ENCODE measurements at regions not wholly inside any gene's neighbourhood (a gene's known extent, or its start where the extent isn't known, plus 50 kb on each side); places are given as distances from the start of the nearest gene placed in this dataset.

DNA sequence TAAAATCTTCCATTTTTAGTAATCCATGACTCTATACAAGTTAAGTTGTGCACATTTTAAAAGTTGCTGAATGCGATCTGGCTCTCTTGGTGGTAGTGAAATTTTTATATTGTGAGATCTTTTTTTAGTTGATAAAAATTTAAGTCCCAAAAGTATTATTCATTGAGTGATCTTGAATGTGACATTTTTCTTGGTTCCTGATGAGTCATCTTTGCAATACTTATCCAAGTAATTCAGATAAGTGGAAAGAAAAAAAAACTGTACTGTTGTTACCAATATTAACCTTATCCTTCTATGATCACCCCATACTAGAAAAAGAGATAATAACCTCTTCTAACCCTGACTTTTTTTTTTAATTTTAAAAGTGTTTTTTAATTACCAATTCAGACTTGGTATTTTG lies 601.3 kb downstream of the PSAT1 start:
- no peak for DNase-seq (ENCODE audit: low spot score)
- Histone ChIP-seq H3K4me3 (no peak overlapping the region), H3K27ac (no peak overlapping the region)
- TF ChIP-seq, protein P1, sequence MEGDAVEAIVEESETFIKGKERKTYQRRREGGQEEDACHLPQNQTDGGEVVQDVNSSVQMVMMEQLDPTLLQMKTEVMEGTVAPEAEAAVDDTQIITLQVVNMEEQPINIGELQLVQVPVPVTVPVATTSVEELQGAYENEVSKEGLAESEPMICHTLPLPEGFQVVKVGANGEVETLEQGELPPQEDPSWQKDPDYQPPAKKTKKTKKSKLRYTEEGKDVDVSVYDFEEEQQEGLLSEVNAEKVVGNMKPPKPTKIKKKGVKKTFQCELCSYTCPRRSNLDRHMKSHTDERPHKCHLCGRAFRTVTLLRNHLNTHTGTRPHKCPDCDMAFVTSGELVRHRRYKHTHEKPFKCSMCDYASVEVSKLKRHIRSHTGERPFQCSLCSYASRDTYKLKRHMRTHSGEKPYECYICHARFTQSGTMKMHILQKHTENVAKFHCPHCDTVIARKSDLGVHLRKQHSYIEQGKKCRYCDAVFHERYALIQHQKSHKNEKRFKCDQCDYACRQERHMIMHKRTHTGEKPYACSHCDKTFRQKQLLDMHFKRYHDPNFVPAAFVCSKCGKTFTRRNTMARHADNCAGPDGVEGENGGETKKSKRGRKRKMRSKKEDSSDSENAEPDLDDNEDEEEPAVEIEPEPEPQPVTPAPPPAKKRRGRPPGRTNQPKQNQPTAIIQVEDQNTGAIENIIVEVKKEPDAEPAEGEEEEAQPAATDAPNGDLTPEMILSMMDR (IDR thresholded peaks at IDR 0.05): no peak

DNA sequence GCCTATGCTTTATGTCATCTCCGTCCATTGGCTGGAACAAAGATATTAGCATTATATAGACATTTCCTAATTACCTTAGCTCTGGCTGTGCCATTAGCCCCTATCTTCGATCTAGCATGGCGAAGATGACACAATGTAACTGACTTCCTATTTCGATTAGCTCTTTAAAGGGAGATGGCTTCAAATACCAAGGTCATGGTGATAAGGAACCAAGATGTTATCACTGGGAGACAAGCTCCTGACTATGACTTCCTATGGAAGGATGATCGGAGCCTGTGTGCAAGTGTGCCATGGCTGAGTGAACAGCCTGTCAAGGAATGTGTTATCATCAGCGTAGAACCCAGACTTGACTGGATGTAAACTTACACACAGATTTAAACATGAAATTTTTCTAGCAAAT lies 602.1 kb downstream of the PSAT1 start:
- TF ChIP-seq, protein P1 (IDR thresholded peaks at IDR 0.05): no peak
- DNase-seq (ENCODE audit: low spot score): no peak
- Histone ChIP-seq H3K27ac (no peak overlapping the region), H3K4me3 (no peak overlapping the region)

DNA sequence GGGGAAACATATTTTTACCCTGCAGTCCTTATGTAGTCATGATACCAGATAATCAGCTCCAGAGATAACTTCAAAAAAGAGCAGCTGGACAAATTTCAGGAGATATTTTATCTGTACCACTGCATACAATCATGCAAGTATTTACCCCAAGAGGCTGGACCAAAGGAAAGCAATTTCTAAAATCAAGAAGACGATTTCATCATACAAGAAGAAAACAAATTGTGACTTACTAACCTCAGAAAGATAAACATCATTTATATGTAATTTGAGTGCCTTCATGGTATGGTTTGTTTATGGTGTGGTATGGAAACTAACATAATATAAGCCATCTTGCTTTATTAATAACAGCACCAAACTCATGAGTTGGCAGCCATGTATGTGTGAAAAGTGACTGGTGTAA lies 603.6 kb downstream of the PSAT1 start:
- Histone ChIP-seq H3K27ac (no peak overlapping the region), H3K4me3 (no peak overlapping the region)
- TF ChIP-seq, protein P1 (IDR thresholded peaks at IDR 0.05): no peak
- DNase-seq (ENCODE audit: low spot score): no peak

DNA sequence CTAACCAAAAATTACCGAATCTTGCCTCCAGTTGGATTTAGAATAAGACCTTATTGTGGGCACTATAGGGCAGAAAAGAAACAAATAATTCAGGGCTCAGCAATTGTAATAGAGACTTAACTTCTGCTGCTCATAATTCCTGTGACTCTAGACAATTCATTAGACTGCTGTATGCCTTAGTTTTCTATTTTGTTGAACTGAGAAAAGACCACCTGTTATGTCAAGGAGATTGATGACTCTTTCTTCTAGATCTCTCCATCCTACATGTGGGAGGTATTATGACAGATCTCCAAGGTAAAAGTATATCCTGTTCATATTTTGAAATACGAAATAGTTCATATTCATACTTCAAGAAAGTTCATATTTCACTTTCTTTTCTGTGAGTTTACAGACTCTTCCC lies 605.1 kb downstream of the PSAT1 start:
- no peak for DNase-seq (ENCODE audit: low spot score)
- Histone ChIP-seq H3K4me3 (no peak overlapping the region), H3K27ac (no peak overlapping the region)
- TF ChIP-seq, protein P1 (IDR thresholded peaks at IDR 0.05): no peak

DNA sequence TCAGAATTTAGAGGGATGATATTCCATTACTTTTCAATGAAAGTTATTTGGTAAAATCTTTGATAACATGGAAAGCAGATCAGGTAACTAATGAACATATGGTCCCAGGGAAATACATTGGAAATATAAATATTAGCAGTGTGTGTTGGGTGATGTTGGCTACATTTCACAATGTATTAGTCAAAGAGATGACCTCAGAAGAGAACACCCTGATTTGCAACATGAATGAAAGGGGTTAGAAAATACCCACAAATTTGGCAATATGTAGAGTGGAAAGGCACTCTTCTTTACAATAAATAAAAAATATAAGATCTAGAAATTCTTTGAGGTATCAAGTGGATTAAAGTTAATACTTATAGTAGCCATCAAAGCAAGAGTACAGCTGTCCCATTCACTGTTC lies 606.7 kb downstream of the PSAT1 start:
- TF ChIP-seq, protein P1 (IDR thresholded peaks at IDR 0.05): no peak
- no peak for DNase-seq (ENCODE audit: low spot score)
- H3K27ac ChIP-seq: no peak overlapping the region
- no peak overlapping the region for H3K4me3 ChIP-seq

DNA sequence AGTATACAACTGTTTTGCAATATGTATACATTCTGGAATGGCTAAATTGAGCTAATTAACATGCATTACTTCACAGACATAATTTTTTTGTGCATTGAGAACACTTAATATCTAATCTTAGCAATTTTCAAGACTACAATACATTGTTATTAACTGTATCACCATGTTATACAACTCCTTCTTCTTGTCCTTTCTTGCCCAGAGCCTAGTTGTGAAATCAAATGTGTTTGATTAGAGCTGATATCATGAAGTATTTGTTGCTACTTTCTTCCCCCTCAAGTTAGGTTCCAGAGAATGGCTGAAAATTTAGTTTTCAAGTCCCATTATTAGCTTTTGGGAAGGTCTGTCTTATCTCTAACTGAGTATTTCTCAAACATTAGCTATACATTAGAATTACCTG lies 607.8 kb downstream of the PSAT1 start:
- no peak overlapping the region for H3K27ac ChIP-seq
- no peak for DNase-seq (ENCODE audit: low spot score)
- TF ChIP-seq, protein P1 (IDR thresholded peaks at IDR 0.05): no peak
- no peak overlapping the region for H3K4me3 ChIP-seq

DNA sequence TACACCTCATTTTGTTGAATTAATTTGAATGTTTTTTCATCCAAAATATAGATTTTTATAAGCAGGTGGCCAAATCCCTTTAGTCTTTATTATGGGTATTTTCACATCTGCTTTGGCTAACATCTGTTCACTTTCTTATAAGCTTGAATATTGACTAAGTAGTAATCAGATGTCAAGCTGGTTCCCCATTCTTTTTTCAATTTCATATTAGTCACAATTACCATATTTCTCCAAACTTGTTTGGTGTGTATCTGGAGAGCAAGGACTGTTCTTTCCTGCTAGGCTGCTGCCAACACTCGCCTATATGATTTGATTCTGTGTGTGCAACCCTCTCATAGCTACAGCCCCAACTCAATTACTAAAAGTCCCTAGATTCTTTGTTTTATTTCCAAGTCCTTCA lies 608.5 kb downstream of the PSAT1 start:
- DNase-seq (ENCODE audit: low spot score): no peak
- H3K27ac ChIP-seq: no peak overlapping the region
- no peak overlapping the region for H3K4me3 ChIP-seq
- TF ChIP-seq, protein P1 (IDR thresholded peaks at IDR 0.05): no peak

Data from coronary artery (tissue), 2 donors.